AG04450 (cell line): ENCODE measurements at regions not wholly inside any gene's neighbourhood (a gene's known extent, or its start where the extent isn't known, plus 50 kb on each side); places are given as distances from the start of the nearest gene placed in this dataset.

Experiments used
- CTCF ChIA-PET: fragments of 300-600, 350-600 bp; formaldehyde crosslinking; extraction: SDS; loops from one replicate; lab custom pipeline; 2022; ENCODE audit warnings: antibody characterized with exemption, inconsistent platforms; lab: Charles Lee
- POLR2A ChIA-PET: fragments of 350-600 bp; formaldehyde crosslinking; extraction: SDS; loops from one replicate; lab custom pipeline; 2021; ENCODE audit warnings: antibody characterized with exemption, inconsistent platforms; lab: Yijun Ruan, JAX
- DNase-seq: peaks from one replicate; pipeline ENCODE4 v3.0.0-alpha.2; 2011; ENCODE audit warnings: low read depth, low spot score
- H3K27ac ChIP-seq: one replicate; pipeline ENCODE4 v1.5.1; 2012; ENCODE audit warnings: low read depth, low read length, control low read depth
- H3K27me3 ChIP-seq: one replicate; pipeline ENCODE4 v1.6.0; 2012; ENCODE audit warnings: low read length; ENCODE audit not compliant: control insufficient read depth, insufficient read depth
- H3K4me3 ChIP-seq: 2 replicates; pipeline ENCODE4 v1.5.1; 2011; ENCODE audit warnings: mild to moderate bottlenecking, low read depth, low read length, control low read depth
- H3K9me3 ChIP-seq: 2 replicates; pipeline ENCODE4 v1.5.1; 2012; ENCODE audit warnings: low read length; ENCODE audit not compliant: control insufficient read depth, insufficient read depth
- TF ChIP-seq, protein P1 (sequence below): IDR thresholded peaks from 2 replicates; pipeline ENCODE4 v1.5.1; 2011; ENCODE audit warnings: low read depth, low read length, control low read depth, inconsistent platforms

DNA sequence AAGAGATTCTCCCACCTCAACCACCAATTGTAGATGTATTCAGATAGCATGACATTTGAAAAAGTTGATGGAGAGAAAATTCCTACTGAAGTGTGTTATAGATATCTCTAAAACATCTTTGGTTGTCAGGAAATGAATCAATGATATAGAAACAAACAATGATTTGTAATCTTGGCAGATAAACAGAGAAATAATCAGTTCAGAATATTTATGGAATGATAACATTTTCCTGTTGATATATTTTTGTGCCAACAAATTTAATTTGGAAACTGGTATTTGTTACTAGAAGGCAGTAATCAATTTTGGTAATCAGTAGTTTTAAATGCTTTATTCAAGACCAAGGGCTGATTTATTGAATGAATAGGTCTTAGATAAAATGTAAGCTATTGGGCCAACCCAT is 695.6 kb downstream of the USP25 start:
- TF ChIP-seq, protein P1, sequence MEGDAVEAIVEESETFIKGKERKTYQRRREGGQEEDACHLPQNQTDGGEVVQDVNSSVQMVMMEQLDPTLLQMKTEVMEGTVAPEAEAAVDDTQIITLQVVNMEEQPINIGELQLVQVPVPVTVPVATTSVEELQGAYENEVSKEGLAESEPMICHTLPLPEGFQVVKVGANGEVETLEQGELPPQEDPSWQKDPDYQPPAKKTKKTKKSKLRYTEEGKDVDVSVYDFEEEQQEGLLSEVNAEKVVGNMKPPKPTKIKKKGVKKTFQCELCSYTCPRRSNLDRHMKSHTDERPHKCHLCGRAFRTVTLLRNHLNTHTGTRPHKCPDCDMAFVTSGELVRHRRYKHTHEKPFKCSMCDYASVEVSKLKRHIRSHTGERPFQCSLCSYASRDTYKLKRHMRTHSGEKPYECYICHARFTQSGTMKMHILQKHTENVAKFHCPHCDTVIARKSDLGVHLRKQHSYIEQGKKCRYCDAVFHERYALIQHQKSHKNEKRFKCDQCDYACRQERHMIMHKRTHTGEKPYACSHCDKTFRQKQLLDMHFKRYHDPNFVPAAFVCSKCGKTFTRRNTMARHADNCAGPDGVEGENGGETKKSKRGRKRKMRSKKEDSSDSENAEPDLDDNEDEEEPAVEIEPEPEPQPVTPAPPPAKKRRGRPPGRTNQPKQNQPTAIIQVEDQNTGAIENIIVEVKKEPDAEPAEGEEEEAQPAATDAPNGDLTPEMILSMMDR, result no peak
- Histone ChIP-seq H3K27me3 (no peaks in the 10 kb centered on the region), H3K4me3 (no peak overlapping the region), H3K27ac (no peak overlapping the region), H3K9me3 (no peaks in the 10 kb centered on the region)
- POLR2A ChIA-PET, result no interaction called here
- no peak for DNase-seq
- CTCF ChIA-PET, result no interaction called here

DNA sequence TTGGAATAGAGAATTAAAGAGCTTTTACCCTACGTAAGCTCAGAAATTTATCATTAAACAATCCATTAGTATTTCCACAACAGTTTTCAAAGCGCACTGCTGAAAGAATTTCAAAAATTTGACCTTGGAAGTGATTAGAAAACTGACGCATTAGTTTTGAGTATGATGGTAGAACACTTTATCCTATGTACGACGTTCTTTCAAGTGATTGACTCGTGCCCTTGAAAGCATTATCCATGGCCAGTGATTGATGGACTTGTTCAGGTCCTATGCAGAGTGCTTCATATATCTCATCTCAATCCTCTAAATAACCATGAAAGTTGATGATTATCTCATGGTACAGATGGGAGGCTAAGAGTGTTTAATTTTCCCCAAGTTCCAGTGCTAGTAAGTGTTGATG is 697.2 kb downstream of the USP25 start:
- Histone ChIP-seq H3K27me3 (no peaks in the 10 kb centered on the region), H3K9me3 (no peaks in the 10 kb centered on the region), H3K27ac (no peak overlapping the region), H3K4me3 (no peak overlapping the region)
- TF ChIP-seq, protein P1, result no peak
- no peak for DNase-seq
- ChIA-PET CTCF (no interaction called here), POLR2A (no interaction called here)

DNA sequence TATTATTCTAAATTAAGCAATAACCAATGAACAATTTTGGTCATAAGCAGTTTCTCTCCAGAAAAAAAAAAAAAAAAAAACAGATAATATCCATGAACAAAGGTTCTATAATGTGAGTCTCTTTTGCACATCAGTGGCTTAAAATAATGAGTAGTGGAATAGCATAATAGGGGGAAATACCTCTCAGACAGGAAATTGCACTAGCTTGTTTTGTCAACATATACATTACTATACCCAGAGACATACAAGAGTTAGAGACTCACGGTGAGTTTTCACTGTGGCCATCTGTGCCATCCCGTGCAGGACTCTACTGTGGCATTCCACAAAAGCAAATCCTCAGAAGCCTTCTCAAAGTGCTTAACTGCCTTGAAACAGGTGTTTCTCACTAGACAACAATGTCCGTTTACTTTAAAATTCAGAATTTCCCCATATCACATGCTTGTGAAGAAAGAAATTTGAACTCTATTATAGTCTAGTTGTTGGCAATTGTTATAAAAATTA is 697.9 kb downstream of the USP25 start:
- DNase-seq, result no peak
- TF ChIP-seq, protein P1, result no peak
- POLR2A ChIA-PET, result no interaction called here
- CTCF ChIA-PET, result no interaction called here
- Histone ChIP-seq H3K27ac (no peak overlapping the region), H3K9me3 (no peaks in the 10 kb centered on the region), H3K27me3 (no peaks in the 10 kb centered on the region), H3K4me3 (no peak overlapping the region)

DNA sequence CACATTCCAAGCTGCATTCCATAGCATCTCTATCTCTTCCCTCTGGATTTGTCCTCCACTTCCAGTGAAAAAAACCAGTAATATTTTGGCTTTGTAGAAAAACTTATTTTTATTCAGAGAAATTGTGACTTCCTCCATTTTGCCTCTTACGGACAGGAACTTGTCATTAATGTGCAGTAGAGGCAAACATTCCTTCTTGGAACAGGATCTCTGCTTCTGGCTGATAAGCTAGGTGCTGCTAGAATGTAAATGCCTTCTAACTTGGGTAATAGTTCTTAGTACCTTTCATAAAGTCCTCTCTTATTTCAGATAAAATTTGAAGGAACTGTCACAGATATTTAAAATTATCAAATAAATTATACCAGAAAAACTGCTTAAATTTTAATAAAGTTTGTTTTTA is 707.8 kb downstream of the USP25 start:
- H3K27me3 ChIP-seq, result no peaks in the 10 kb centered on the region
- TF ChIP-seq, protein P1, result no peak
- no peak for DNase-seq
- POLR2A ChIA-PET, result no interaction called here
- no peak overlapping the region for H3K4me3 ChIP-seq
- H3K9me3 ChIP-seq, result no peaks in the 10 kb centered on the region
- CTCF ChIA-PET, result no interaction called here
- H3K27ac ChIP-seq, result no peak overlapping the region

DNA sequence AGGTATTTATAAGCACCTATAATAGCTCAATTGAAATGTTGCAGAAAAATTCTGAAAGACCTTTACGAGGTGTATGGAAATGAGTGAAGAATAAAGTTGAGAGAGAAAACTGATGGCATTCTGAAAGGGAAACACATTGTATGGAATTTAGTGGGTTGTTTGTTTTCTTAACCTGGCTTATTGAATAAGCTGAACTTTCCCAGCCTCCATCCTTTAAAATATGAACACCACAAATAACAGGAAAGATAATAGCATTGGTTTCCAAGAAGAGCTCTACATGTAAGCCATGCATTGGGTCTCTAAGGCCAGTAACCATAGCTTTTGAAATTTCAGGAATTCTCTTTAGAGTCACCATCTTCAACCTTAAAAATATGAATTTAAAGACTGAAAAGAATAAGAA is 709.0 kb downstream of the USP25 start:
- POLR2A ChIA-PET, result no interaction called here
- H3K27ac ChIP-seq, result no peak overlapping the region
- CTCF ChIA-PET, result interaction anchor here (1.6 kb wide), 1 partner anchor 357 kb away, joined by 4 read pairs; no protein-coding TSS in a partner anchor
- H3K9me3 ChIP-seq, result no peaks in the 10 kb centered on the region
- DNase-seq, result no peak
- H3K27me3 ChIP-seq, result no peaks in the 10 kb centered on the region
- TF ChIP-seq, protein P1, result no peak
- no peak overlapping the region for H3K4me3 ChIP-seq
